ENCODE measurements at regions not wholly inside any gene's neighbourhood (a gene's known extent, or its start where the extent isn't known, plus 50 kb on each side); places are given as distances from the start of the nearest gene placed in this dataset.

- no peak for DNase-seq (ENCODE audit: low read depth)
- TF ChIP-seq CTCF (IDR thresholded peaks at IDR 0.05; ENCODE audit: insufficient read depth, low read length, severe bottlenecking), result no peak
- Histone ChIP-seq H3K4me3 (ENCODE audit: low read depth, low read length) (no peak overlapping the region), H3K27me3 (ENCODE audit: control insufficient read depth, insufficient read depth, low read length) (no peaks in the 10 kb centered on the region), H3K36me3 (ENCODE audit: control insufficient read depth, insufficient read depth, low read length) (no peaks in the 10 kb centered on the region)
- FAIRE-seq, result no peak
Observed at GRCh38 chr3:81929697-81930096, 168.3 kb upstream of the GBE1 start.

- TF ChIP-seq CTCF (IDR thresholded peaks at IDR 0.05; ENCODE audit: insufficient read depth, low read length, severe bottlenecking), result no peak
- no peak for FAIRE-seq
- no peaks in the 10 kb centered on the region for H3K27me3 ChIP-seq (ENCODE audit: control insufficient read depth, insufficient read depth, low read length)
- DNase-seq (ENCODE audit: low read depth), result no peak
- H3K4me3 ChIP-seq (ENCODE audit: low read depth, low read length), result no peak overlapping the region
- H3K36me3 ChIP-seq (ENCODE audit: control insufficient read depth, insufficient read depth, low read length), result no peaks in the 10 kb centered on the region
Observed at GRCh38 chr3:81927811-81928210, 166.4 kb upstream of the GBE1 start.

- Histone ChIP-seq H3K4me3 (ENCODE audit: low read depth, low read length) (no peak overlapping the region), H3K27me3 (ENCODE audit: control insufficient read depth, insufficient read depth, low read length) (no peaks in the 10 kb centered on the region), H3K36me3 (ENCODE audit: control insufficient read depth, insufficient read depth, low read length) (no peaks in the 10 kb centered on the region)
- TF ChIP-seq CTCF (IDR thresholded peaks at IDR 0.05; ENCODE audit: insufficient read depth, low read length, severe bottlenecking), result no peak
- FAIRE-seq (no peak), DNase-seq (ENCODE audit: low read depth) (no peak)
Observed at GRCh38 chr3:81925385-81925784, 163.9 kb upstream of the GBE1 start.

- H3K36me3 ChIP-seq (ENCODE audit: control insufficient read depth, insufficient read depth, low read length), result no peaks in the 10 kb centered on the region
- H3K4me3 ChIP-seq (ENCODE audit: low read depth, low read length), result no peak overlapping the region
- TF ChIP-seq CTCF (IDR thresholded peaks at IDR 0.05; ENCODE audit: insufficient read depth, low read length, severe bottlenecking), result no peak
- H3K27me3 ChIP-seq (ENCODE audit: control insufficient read depth, insufficient read depth, low read length), result no peaks in the 10 kb centered on the region
- FAIRE-seq, result no peak
- DNase-seq (ENCODE audit: low read depth), result no peak
Observed at GRCh38 chr3:81923038-81923437, 161.6 kb upstream of the GBE1 start.

GRCh38 chr3:81922404-81922803 is 161.0 kb upstream of the GBE1 start:
- FAIRE-seq, result no peak
- no peak for DNase-seq (ENCODE audit: low read depth)

More at GRCh38 chr3:81922404-81922803, 161.0 kb upstream of the GBE1 start:
- TF ChIP-seq CTCF (IDR thresholded peaks at IDR 0.05; ENCODE audit: insufficient read depth, low read length, severe bottlenecking), result no peak
- Histone ChIP-seq H3K4me3 (ENCODE audit: low read depth, low read length) (no peak overlapping the region), H3K36me3 (ENCODE audit: control insufficient read depth, insufficient read depth, low read length) (no peaks in the 10 kb centered on the region), H3K27me3 (ENCODE audit: control insufficient read depth, insufficient read depth, low read length) (no peaks in the 10 kb centered on the region)

Measured in bronchial epithelial cell (primary cell).